ENCODE measurements at regions not wholly inside any gene's neighbourhood (a gene's known extent, or its start where the extent isn't known, plus 50 kb on each side); places are given as distances from the start of the nearest gene placed in this dataset.
A peak's percentile ranks its signal among the peaks of the same experiment; 100 is the strongest.

GRCh38 chr10:121655254-121656144, 57.3 kb upstream of the FGFR2 start:
- TF ChIP-seq CTCF (IDR thresholded peaks at IDR 0.05; ENCODE audit: control extremely low read depth, extremely low read depth): no peak
- H3K27me3 ChIP-seq (ENCODE audit: control insufficient read depth in 3 of 3, insufficient read depth in 3 of 3, low read length in 2 of 3): no peaks in the 10 kb centered on the region
- H3K9me3 ChIP-seq (ENCODE audit: control insufficient read depth in 4 of 4, insufficient read depth in 3 of 4, low read length in 3 of 4): no peaks in the 10 kb centered on the region
- H3K4me3 ChIP-seq: no peak overlapping the region
- no peak for DNase-seq
- no peaks in the 10 kb centered on the region for H3K4me1 ChIP-seq (ENCODE audit: control insufficient read depth in 5 of 5, insufficient read depth in 5 of 5, low read length in 5 of 5)
- 78 to 85% methylated on average over 12 of the region's 12 CpGs for WGBS, 2 donors
- H3K9ac ChIP-seq (ENCODE audit: insufficient read depth in 1 of 2, low read length in 2 of 2): no peak overlapping the region
- H3K27ac ChIP-seq (ENCODE audit: low read depth in 1 of 2, low read length in 1 of 2): no peak overlapping the region
- H3K36me3 ChIP-seq (ENCODE audit: control insufficient read depth in 4 of 4, insufficient read depth in 4 of 4, low read length in 4 of 4): no peaks in the 10 kb centered on the region
- ATAC-seq (ENCODE audit: insufficient read depth, low FRiP score): no peak

GRCh38 chr10:121654021-121654545, 55.8 kb upstream of the FGFR2 start:
- Histone ChIP-seq H3K27me3 (ENCODE audit: control insufficient read depth in 3 of 3, insufficient read depth in 3 of 3, low read length in 2 of 3) (no peaks in the 10 kb centered on the region), H3K9me3 (ENCODE audit: control insufficient read depth in 4 of 4, insufficient read depth in 3 of 4, low read length in 3 of 4) (no peaks in the 10 kb centered on the region)

DNA sequence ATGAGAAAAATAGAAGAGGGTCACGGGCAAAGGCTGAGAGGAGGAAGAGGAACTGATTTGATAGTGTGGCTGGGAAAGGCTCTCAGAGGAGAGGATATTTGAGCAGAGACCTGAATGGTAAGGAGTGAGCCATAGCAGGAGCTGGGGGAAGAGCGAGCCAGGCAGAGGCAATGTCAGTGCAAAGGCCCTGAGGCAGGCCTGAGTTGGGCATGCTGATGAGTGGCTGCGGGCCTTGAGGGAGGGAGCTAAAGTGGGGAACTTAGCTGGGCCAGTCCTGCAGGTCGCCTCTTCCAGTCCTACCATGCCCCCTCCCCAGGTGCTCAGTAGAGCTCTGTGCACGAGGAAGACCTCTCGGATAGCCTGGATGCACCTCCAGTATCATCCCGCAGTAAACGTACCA, 55.4 kb upstream of the FGFR2 start:
- Histone ChIP-seq H3K4me1 (ENCODE audit: control insufficient read depth in 5 of 5, insufficient read depth in 5 of 5, low read length in 5 of 5) (no peaks in the 10 kb centered on the region), H3K27me3 (ENCODE audit: control insufficient read depth in 3 of 3, insufficient read depth in 3 of 3, low read length in 2 of 3) (no peaks in the 10 kb centered on the region), H3K36me3 (ENCODE audit: control insufficient read depth in 4 of 4, insufficient read depth in 4 of 4, low read length in 4 of 4) (no peaks in the 10 kb centered on the region), H3K4me3 (no peak overlapping the region), H3K27ac (ENCODE audit: low read depth in 1 of 2, low read length in 1 of 2) (no peak overlapping the region), H3K9ac (ENCODE audit: insufficient read depth in 1 of 2, low read length in 2 of 2) (no peak overlapping the region), H3K9me3 (ENCODE audit: control insufficient read depth in 4 of 4, insufficient read depth in 3 of 4, low read length in 3 of 4) (no peaks in the 10 kb centered on the region)
- DNase-seq: no peak
- TF ChIP-seq CTCF (IDR thresholded peaks at IDR 0.05; ENCODE audit: control extremely low read depth, extremely low read depth): no peak
- WGBS, 2 donors: 92 to 93% methylated on average over 8 of the region's 8 CpGs
- ATAC-seq (ENCODE audit: insufficient read depth, low FRiP score): no peak

More at GRCh38 chr10:121654021-121654545, 55.8 kb upstream of the FGFR2 start:
- Histone ChIP-seq H3K27ac (ENCODE audit: low read depth in 1 of 2, low read length in 1 of 2) (no peak overlapping the region), H3K9ac (ENCODE audit: insufficient read depth in 1 of 2, low read length in 2 of 2) (no peak overlapping the region), H3K36me3 (ENCODE audit: control insufficient read depth in 4 of 4, insufficient read depth in 4 of 4, low read length in 4 of 4) (no peaks in the 10 kb centered on the region), H3K4me3 (no peak overlapping the region), H3K4me1 (ENCODE audit: control insufficient read depth in 5 of 5, insufficient read depth in 5 of 5, low read length in 5 of 5) (no peaks in the 10 kb centered on the region)
- DNase-seq (peak in 2 of 3 donors; percentile 6 to 24), ATAC-seq (ENCODE audit: insufficient read depth, low FRiP score) (no peak)
- 67 to 74% methylated on average over 10 of the region's 10 CpGs for WGBS, 2 donors
- no peak for TF ChIP-seq CTCF (IDR thresholded peaks at IDR 0.05; ENCODE audit: control extremely low read depth, extremely low read depth)
